ENCODE measurements at regions not wholly inside any gene's neighbourhood (a gene's known extent, or its start where the extent isn't known, plus 50 kb on each side); places are given as distances from the start of the nearest gene placed in this dataset.

DNA sequence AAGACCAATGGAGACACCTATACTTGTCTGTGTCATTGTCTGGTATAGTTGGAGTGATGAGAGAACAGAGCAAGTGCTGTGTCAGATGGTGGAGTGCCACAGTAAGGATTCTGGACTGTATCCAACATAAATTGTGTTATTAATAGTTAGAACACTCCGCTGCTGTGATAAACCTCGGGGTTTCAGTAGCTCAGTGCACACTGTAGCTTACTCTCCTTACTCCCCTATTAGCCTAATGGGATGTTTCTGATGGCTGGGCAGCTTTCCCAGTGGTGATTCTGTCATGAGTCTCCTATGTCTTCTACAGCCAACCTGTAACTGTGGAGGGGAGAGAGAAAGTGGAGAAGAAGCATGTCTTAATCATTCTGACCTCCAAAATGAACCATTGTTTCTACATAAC is 127.6 kb upstream of the PTCH1 start:
- TF ChIP-seq, protein P1, sequence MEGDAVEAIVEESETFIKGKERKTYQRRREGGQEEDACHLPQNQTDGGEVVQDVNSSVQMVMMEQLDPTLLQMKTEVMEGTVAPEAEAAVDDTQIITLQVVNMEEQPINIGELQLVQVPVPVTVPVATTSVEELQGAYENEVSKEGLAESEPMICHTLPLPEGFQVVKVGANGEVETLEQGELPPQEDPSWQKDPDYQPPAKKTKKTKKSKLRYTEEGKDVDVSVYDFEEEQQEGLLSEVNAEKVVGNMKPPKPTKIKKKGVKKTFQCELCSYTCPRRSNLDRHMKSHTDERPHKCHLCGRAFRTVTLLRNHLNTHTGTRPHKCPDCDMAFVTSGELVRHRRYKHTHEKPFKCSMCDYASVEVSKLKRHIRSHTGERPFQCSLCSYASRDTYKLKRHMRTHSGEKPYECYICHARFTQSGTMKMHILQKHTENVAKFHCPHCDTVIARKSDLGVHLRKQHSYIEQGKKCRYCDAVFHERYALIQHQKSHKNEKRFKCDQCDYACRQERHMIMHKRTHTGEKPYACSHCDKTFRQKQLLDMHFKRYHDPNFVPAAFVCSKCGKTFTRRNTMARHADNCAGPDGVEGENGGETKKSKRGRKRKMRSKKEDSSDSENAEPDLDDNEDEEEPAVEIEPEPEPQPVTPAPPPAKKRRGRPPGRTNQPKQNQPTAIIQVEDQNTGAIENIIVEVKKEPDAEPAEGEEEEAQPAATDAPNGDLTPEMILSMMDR (IDR thresholded peaks at IDR 0.05): no peak
- no peak for TF ChIP-seq POLR2A (IDR thresholded peaks at IDR 0.05)
- no peak for TF ChIP-seq EP300 (IDR thresholded peaks at IDR 0.05)
